ENCODE measurements at regions not wholly inside any gene's neighbourhood (a gene's known extent, or its start where the extent isn't known, plus 50 kb on each side); places are given as distances from the start of the nearest gene placed in this dataset.
"Not testable (repeated sequence)": the region's sequence is repeated elsewhere in the genome, so short reads cannot be mapped to it uniquely, and the experiment has no call there.

DNA sequence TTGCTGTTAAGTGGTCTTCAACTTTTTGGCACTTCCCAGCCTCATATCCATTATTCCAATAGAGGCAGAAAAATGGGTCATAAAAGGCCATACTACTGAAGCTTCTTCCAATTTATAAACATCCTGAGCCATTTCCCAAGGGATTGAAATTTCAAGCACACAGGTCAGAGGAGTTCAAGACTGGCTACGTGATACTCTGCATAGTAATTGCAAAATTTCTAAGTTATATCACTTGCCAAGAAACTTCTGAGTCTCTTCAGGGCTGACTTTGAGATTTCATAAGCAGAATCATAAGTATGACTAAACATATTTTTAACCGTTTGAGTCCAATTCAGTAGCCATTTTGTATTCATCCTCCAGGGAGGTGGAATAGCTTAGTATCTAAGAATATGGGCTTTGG is 75.6 kb upstream of the RXFP1 start:
- Histone ChIP-seq H3K9me2 (replicated peaks; ENCODE audit: insufficient read depth) (no peaks in the 10 kb centered on the region), H2AFZ (no peak overlapping the region), H3K27ac (no peak overlapping the region), H3K4me2 (no peak overlapping the region), H4K20me1 (ENCODE audit: insufficient read depth, poor library complexity, severe bottlenecking) (no peaks in the 10 kb centered on the region), H3K4me1 (ENCODE audit: insufficient read depth) (no peaks in the 10 kb centered on the region), H3K27me3 (no peaks in the 10 kb centered on the region), H3K4me3 (no peak overlapping the region), H3K9me3 (ENCODE audit: low read depth) (no peaks in the 10 kb centered on the region), H3K79me2 (no peaks in the 10 kb centered on the region), H3K36me3 (replicated peaks; ENCODE audit: insufficient read depth, low read depth) (no peaks in the 10 kb centered on the region)
- 76% methylated on average over 2 of the region's 2 CpGs for WGBS (ENCODE audit: low lambda C conversion rate, missing lambda C conversion rate)
- TF ChIP-seq, protein P1, sequence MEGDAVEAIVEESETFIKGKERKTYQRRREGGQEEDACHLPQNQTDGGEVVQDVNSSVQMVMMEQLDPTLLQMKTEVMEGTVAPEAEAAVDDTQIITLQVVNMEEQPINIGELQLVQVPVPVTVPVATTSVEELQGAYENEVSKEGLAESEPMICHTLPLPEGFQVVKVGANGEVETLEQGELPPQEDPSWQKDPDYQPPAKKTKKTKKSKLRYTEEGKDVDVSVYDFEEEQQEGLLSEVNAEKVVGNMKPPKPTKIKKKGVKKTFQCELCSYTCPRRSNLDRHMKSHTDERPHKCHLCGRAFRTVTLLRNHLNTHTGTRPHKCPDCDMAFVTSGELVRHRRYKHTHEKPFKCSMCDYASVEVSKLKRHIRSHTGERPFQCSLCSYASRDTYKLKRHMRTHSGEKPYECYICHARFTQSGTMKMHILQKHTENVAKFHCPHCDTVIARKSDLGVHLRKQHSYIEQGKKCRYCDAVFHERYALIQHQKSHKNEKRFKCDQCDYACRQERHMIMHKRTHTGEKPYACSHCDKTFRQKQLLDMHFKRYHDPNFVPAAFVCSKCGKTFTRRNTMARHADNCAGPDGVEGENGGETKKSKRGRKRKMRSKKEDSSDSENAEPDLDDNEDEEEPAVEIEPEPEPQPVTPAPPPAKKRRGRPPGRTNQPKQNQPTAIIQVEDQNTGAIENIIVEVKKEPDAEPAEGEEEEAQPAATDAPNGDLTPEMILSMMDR (IDR thresholded peaks at IDR 0.05; ENCODE audit: poor library complexity) = no peak
- no peak for TF ChIP-seq EZH2phosphoT487 (IDR thresholded peaks at IDR 0.05; ENCODE audit: low read depth, severe bottlenecking, unreplicated experiment)
- TF ChIP-seq EZH2 (IDR thresholded peaks at IDR 0.05; ENCODE audit: borderline replicate concordance) = no peak
- no peak for DNase-seq (ENCODE audit: low spot score)

DNA sequence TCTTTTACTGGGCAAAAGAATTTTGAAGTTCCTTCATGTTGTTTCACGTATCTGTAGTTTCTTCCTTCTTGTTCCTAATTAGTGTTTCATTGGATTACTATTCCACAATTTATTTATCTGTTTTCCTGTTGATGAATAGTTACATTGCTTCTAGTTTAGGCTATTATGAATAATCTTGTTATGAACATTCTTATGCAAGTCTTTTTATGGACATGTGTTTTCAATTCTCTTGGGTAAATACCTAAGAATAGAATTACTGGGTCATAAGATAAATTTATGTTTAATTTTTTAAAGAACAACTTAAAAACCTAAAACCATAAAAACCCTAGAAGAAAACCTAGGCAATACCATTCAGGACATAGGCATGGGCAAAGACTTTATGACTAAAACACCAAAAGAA is 70.9 kb upstream of the RXFP1 start:
- H3K9me3 ChIP-seq (ENCODE audit: low read depth) = no peaks in the 10 kb centered on the region
- WGBS (ENCODE audit: low lambda C conversion rate, missing lambda C conversion rate) = 89% methylated on average over 1 of the region's 1 CpG
- H3K4me3 ChIP-seq = no peak overlapping the region
- no peaks in the 10 kb centered on the region for H4K20me1 ChIP-seq (ENCODE audit: insufficient read depth, poor library complexity, severe bottlenecking)
- TF ChIP-seq, protein P1 (IDR thresholded peaks at IDR 0.05; ENCODE audit: poor library complexity) = no peak
- no peak for TF ChIP-seq EZH2phosphoT487 (IDR thresholded peaks at IDR 0.05; ENCODE audit: low read depth, severe bottlenecking, unreplicated experiment)
- no peak for TF ChIP-seq EZH2 (IDR thresholded peaks at IDR 0.05; ENCODE audit: borderline replicate concordance)
- H3K36me3 ChIP-seq (replicated peaks; ENCODE audit: insufficient read depth, low read depth) = no peaks in the 10 kb centered on the region
- H3K4me2 ChIP-seq = no peak overlapping the region
- H2AFZ ChIP-seq = no peak overlapping the region
- no peaks in the 10 kb centered on the region for H3K9me2 ChIP-seq (replicated peaks; ENCODE audit: insufficient read depth)
- H3K27me3 ChIP-seq = no peaks in the 10 kb centered on the region
- H3K27ac ChIP-seq = no peak overlapping the region
- H3K79me2 ChIP-seq = no peaks in the 10 kb centered on the region
- H3K4me1 ChIP-seq (ENCODE audit: insufficient read depth) = no peaks in the 10 kb centered on the region
- DNase-seq (ENCODE audit: low spot score) = no peak

GRCh38 chr4:158452116-158452515 is 69.6 kb upstream of the RXFP1 start:
- H3K9me2 ChIP-seq (replicated peaks; ENCODE audit: insufficient read depth); H3K79me2 ChIP-seq; H3K4me1 ChIP-seq (ENCODE audit: insufficient read depth); H3K4me2 ChIP-seq; DNase-seq (ENCODE audit: low spot score); H3K27ac ChIP-seq; H3K4me3 ChIP-seq; H3K9me3 ChIP-seq (ENCODE audit: low read depth); H4K20me1 ChIP-seq (ENCODE audit: insufficient read depth, poor library complexity, severe bottlenecking); H3K36me3 ChIP-seq (replicated peaks; ENCODE audit: insufficient read depth, low read depth); H3K27me3 ChIP-seq; H2AFZ ChIP-seq: not testable (repeated sequence)
- 97% methylated on average over 1 of the region's 1 CpG for WGBS (ENCODE audit: low lambda C conversion rate, missing lambda C conversion rate)

GRCh38 chr4:158458271-158458895 is 63.3 kb upstream of the RXFP1 start:
- Histone ChIP-seq H3K9me3 (ENCODE audit: low read depth) (no peaks in the 10 kb centered on the region), H3K79me2 (no peaks in the 10 kb centered on the region), H3K4me3 (no peak overlapping the region), H3K27me3 (no peaks in the 10 kb centered on the region), H3K36me3 (replicated peaks; ENCODE audit: insufficient read depth, low read depth) (no peaks in the 10 kb centered on the region), H3K27ac (no peak overlapping the region), H3K4me2 (no peak overlapping the region), H2AFZ (no peak overlapping the region), H3K9me2 (replicated peaks; ENCODE audit: insufficient read depth) (no peaks in the 10 kb centered on the region), H3K4me1 (ENCODE audit: insufficient read depth) (no peaks in the 10 kb centered on the region), H4K20me1 (ENCODE audit: insufficient read depth, poor library complexity, severe bottlenecking) (no peaks in the 10 kb centered on the region)
- no peak for TF ChIP-seq EZH2phosphoT487 (IDR thresholded peaks at IDR 0.05; ENCODE audit: low read depth, severe bottlenecking, unreplicated experiment)
- TF ChIP-seq, protein P1 (IDR thresholded peaks at IDR 0.05; ENCODE audit: poor library complexity) = no peak
- no peak for TF ChIP-seq EZH2 (IDR thresholded peaks at IDR 0.05; ENCODE audit: borderline replicate concordance)
- WGBS (ENCODE audit: low lambda C conversion rate, missing lambda C conversion rate) = 90% methylated on average over 2 of the region's 2 CpGs
- DNase-seq (ENCODE audit: low spot score) = no peak
